ENCODE measurements at regions not wholly inside any gene's neighbourhood (a gene's known extent, or its start where the extent isn't known, plus 50 kb on each side); places are given as distances from the start of the nearest gene placed in this dataset.

DNA sequence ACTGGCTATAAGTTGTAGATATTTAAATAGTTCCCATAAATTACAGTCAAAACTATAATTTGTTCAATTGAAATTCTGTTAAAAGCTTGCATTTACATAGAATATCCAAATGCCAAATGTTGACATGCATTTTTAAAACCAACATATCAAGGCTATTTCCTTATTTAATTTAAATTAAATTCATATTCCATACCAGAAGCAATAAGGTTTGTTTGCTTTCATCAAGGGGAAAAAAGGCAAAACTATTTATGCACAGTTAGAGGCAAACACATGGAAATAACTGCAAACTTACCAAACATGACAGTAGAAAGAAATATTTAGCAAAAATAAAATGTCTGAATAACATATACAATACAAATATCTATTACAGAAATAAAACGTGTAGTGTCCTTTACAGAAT lies 1581.2 kb upstream of the TENM4 start:
- Histone ChIP-seq H3K27ac (ENCODE audit: low read depth, low read length) (no peak overlapping the region), H3K9ac (ENCODE audit: low read length in 5 of 5) (no peak overlapping the region), H3K27me3 (ENCODE audit: control insufficient read depth in 5 of 5, insufficient read depth in 4 of 5, low read length in 5 of 5) (no peaks in the 10 kb centered on the region), H3K36me3 (ENCODE audit: control insufficient read depth in 5 of 5, insufficient read depth in 5 of 5, low read length in 5 of 5) (no peaks in the 10 kb centered on the region), H3K4me1 (ENCODE audit: control insufficient read depth in 5 of 5, insufficient read depth in 5 of 5, low read length in 5 of 5) (no peaks in the 10 kb centered on the region), H3K9me3 (ENCODE audit: control insufficient read depth in 5 of 5, low read length in 5 of 5) (no peaks in the 10 kb centered on the region), H3K4me3 (ENCODE audit: low read depth in 1 of 5, low read length in 5 of 5) (no peak overlapping the region)

DNA sequence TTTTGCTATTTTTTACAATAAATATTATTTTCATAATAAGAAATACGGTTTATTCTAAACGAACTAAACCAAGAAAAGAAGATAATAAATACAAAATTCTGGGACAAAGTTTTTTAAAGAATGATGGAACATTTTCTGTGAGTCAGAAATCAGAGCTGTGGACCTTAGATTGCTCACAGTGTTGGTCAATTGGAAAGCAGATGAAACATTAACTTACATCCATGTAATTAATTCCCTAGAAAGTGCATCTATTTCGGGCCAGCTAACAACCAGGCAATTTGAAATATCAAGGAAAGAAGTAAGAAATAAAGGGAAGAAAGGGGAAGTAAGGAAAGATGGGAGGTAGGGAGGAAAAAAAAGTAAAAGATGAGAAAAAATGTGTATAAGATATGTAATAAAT lies 1569.8 kb upstream of the TENM4 start:
- no peaks in the 10 kb centered on the region for H3K9me3 ChIP-seq (ENCODE audit: control insufficient read depth in 5 of 5, low read length in 5 of 5)
- H3K4me3 ChIP-seq (ENCODE audit: low read depth in 1 of 5, low read length in 5 of 5): no peak overlapping the region
- H3K4me1 ChIP-seq (ENCODE audit: control insufficient read depth in 5 of 5, insufficient read depth in 5 of 5, low read length in 5 of 5): no peaks in the 10 kb centered on the region
- no peak overlapping the region for H3K9ac ChIP-seq (ENCODE audit: low read length in 5 of 5)
- no peak overlapping the region for H3K27ac ChIP-seq (ENCODE audit: low read depth, low read length)
- no peaks in the 10 kb centered on the region for H3K36me3 ChIP-seq (ENCODE audit: control insufficient read depth in 5 of 5, insufficient read depth in 5 of 5, low read length in 5 of 5)
- no peaks in the 10 kb centered on the region for H3K27me3 ChIP-seq (ENCODE audit: control insufficient read depth in 5 of 5, insufficient read depth in 4 of 5, low read length in 5 of 5)

DNA sequence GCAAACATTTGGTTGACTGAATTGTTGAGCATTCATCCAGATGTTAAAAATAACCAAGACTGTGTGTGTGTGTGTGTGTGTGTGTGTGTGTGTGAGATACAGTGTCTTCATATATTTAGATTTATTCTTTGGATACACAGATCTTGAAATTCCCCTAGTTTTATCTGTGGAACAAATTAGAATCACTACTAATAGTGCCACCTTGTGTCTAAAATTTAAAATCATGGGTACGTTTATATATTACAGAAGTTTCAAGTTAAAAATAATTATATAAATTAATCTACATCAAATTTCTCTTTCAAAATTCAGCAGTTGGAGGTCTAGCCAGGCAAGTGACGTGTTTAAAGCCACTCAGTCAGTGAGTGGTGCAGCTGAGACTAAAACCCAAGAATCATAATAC lies 1566.2 kb upstream of the TENM4 start:
- Histone ChIP-seq H3K4me3 (ENCODE audit: low read depth in 1 of 5, low read length in 5 of 5) (no peak overlapping the region), H3K4me1 (ENCODE audit: control insufficient read depth in 5 of 5, insufficient read depth in 5 of 5, low read length in 5 of 5) (no peaks in the 10 kb centered on the region), H3K36me3 (ENCODE audit: control insufficient read depth in 5 of 5, insufficient read depth in 5 of 5, low read length in 5 of 5) (no peaks in the 10 kb centered on the region), H3K9me3 (ENCODE audit: control insufficient read depth in 5 of 5, low read length in 5 of 5) (no peaks in the 10 kb centered on the region), H3K27me3 (ENCODE audit: control insufficient read depth in 5 of 5, insufficient read depth in 4 of 5, low read length in 5 of 5) (no peaks in the 10 kb centered on the region), H3K27ac (ENCODE audit: low read depth, low read length) (no peak overlapping the region), H3K9ac (ENCODE audit: low read length in 5 of 5) (no peak overlapping the region)

DNA sequence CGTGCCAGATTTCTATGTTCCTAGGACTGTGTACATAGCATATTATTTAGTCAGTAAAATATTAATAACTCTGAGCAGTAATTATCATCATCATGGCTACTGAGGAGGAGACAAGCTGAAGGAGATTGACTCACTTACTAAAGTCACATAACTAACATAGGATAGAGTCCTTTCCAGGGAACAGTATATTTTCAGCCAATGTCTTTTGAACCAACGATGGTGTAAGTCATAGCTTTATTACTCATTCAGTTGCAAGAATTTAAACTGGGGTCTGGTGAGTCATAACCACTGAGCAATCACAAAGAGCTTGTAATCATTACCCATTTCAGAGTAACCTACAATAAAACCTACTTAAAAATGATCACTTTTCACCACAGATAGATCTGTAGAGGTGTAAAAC lies 1564.8 kb upstream of the TENM4 start:
- Histone ChIP-seq H3K4me1 (ENCODE audit: control insufficient read depth in 5 of 5, insufficient read depth in 5 of 5, low read length in 5 of 5) (no peaks in the 10 kb centered on the region), H3K27me3 (ENCODE audit: control insufficient read depth in 5 of 5, insufficient read depth in 4 of 5, low read length in 5 of 5) (no peaks in the 10 kb centered on the region), H3K27ac (ENCODE audit: low read depth, low read length) (no peak overlapping the region), H3K9ac (ENCODE audit: low read length in 5 of 5) (no peak overlapping the region), H3K9me3 (ENCODE audit: control insufficient read depth in 5 of 5, low read length in 5 of 5) (no peaks in the 10 kb centered on the region), H3K4me3 (ENCODE audit: low read depth in 1 of 5, low read length in 5 of 5) (no peak overlapping the region), H3K36me3 (ENCODE audit: control insufficient read depth in 5 of 5, insufficient read depth in 5 of 5, low read length in 5 of 5) (no peaks in the 10 kb centered on the region)

GRCh38 chr11:81004576-81004975 lies 1563.7 kb upstream of the TENM4 start:
- Histone ChIP-seq H3K36me3 (ENCODE audit: control insufficient read depth in 5 of 5, insufficient read depth in 5 of 5, low read length in 5 of 5) (no peaks in the 10 kb centered on the region), H3K27ac (ENCODE audit: low read depth, low read length) (no peak overlapping the region), H3K9ac (ENCODE audit: low read length in 5 of 5) (no peak overlapping the region), H3K4me1 (ENCODE audit: control insufficient read depth in 5 of 5, insufficient read depth in 5 of 5, low read length in 5 of 5) (no peaks in the 10 kb centered on the region), H3K9me3 (ENCODE audit: control insufficient read depth in 5 of 5, low read length in 5 of 5) (no peaks in the 10 kb centered on the region), H3K27me3 (ENCODE audit: control insufficient read depth in 5 of 5, insufficient read depth in 4 of 5, low read length in 5 of 5) (no peaks in the 10 kb centered on the region), H3K4me3 (ENCODE audit: low read depth in 1 of 5, low read length in 5 of 5) (no peak overlapping the region)

DNA sequence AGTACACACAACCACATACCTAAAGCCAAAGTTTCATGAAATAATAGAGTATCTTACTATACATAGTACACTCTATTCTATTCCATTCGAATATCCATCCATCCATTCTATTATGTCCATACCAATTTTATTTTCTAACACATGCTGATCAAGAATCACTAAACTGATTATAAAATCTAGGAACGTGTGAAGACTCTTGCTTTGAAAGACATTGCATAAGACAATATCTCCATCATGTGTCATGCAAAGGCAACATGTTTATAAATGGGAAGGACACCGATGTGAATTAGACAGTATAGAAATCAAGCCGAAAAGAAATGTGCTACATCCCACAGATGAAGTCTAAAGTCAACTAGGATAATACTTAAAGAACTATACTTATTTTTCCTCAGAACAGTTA lies 1561.5 kb upstream of the TENM4 start:
- H3K9me3 ChIP-seq (ENCODE audit: control insufficient read depth in 5 of 5, low read length in 5 of 5): no peaks in the 10 kb centered on the region
- no peak overlapping the region for H3K9ac ChIP-seq (ENCODE audit: low read length in 5 of 5)
- H3K27me3 ChIP-seq (ENCODE audit: control insufficient read depth in 5 of 5, insufficient read depth in 4 of 5, low read length in 5 of 5): no peaks in the 10 kb centered on the region
- H3K4me1 ChIP-seq (ENCODE audit: control insufficient read depth in 5 of 5, insufficient read depth in 5 of 5, low read length in 5 of 5): no peaks in the 10 kb centered on the region
- no peaks in the 10 kb centered on the region for H3K36me3 ChIP-seq (ENCODE audit: control insufficient read depth in 5 of 5, insufficient read depth in 5 of 5, low read length in 5 of 5)
- H3K27ac ChIP-seq (ENCODE audit: low read depth, low read length): no peak overlapping the region
- no peak overlapping the region for H3K4me3 ChIP-seq (ENCODE audit: low read depth in 1 of 5, low read length in 5 of 5)

GRCh38 chr11:81000735-81001134 lies 1559.9 kb upstream of the TENM4 start:
- Histone ChIP-seq H3K4me1 (ENCODE audit: control insufficient read depth in 5 of 5, insufficient read depth in 5 of 5, low read length in 5 of 5) (no peaks in the 10 kb centered on the region), H3K4me3 (ENCODE audit: low read depth in 1 of 5, low read length in 5 of 5) (no peak overlapping the region), H3K9ac (ENCODE audit: low read length in 5 of 5) (no peak overlapping the region), H3K27me3 (ENCODE audit: control insufficient read depth in 5 of 5, insufficient read depth in 4 of 5, low read length in 5 of 5) (no peaks in the 10 kb centered on the region), H3K9me3 (ENCODE audit: control insufficient read depth in 5 of 5, low read length in 5 of 5) (no peaks in the 10 kb centered on the region), H3K36me3 (ENCODE audit: control insufficient read depth in 5 of 5, insufficient read depth in 5 of 5, low read length in 5 of 5) (no peaks in the 10 kb centered on the region), H3K27ac (ENCODE audit: low read depth, low read length) (no peak overlapping the region)

- Histone ChIP-seq H3K27me3 (ENCODE audit: control insufficient read depth in 5 of 5, insufficient read depth in 4 of 5, low read length in 5 of 5) (no peaks in the 10 kb centered on the region), H3K4me1 (ENCODE audit: control insufficient read depth in 5 of 5, insufficient read depth in 5 of 5, low read length in 5 of 5) (no peaks in the 10 kb centered on the region), H3K9me3 (ENCODE audit: control insufficient read depth in 5 of 5, low read length in 5 of 5) (no peaks in the 10 kb centered on the region), H3K4me3 (ENCODE audit: low read depth in 1 of 5, low read length in 5 of 5) (no peak overlapping the region), H3K27ac (ENCODE audit: low read depth, low read length) (no peak overlapping the region), H3K9ac (ENCODE audit: low read length in 5 of 5) (no peak overlapping the region), H3K36me3 (ENCODE audit: control insufficient read depth in 5 of 5, insufficient read depth in 5 of 5, low read length in 5 of 5) (no peaks in the 10 kb centered on the region)
Observed at GRCh38 chr11:81000334-81000733, 1559.5 kb upstream of the TENM4 start.

DNA sequence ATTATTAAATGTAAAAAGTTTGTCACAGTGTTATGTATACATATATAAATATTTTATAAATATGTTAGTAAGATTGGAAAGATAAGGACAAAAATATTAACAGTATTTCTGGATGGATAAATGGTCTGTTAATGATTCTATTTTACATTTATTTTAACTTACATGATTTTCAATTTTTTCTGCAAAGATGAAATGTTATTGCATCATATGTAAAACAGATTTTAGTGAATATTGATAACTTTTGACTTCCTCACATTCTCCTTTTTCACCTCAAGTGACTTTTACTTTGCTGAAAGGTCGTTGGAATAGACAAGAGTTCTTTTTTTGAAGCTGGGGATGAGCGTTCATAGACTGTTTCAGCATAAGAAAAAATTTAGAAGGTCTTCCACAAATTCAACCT lies 1554.7 kb upstream of the TENM4 start:
- no peaks in the 10 kb centered on the region for H3K27me3 ChIP-seq (ENCODE audit: control insufficient read depth in 5 of 5, insufficient read depth in 4 of 5, low read length in 5 of 5)
- no peak overlapping the region for H3K9ac ChIP-seq (ENCODE audit: low read length in 5 of 5)
- no peak overlapping the region for H3K4me3 ChIP-seq (ENCODE audit: low read depth in 1 of 5, low read length in 5 of 5)
- H3K4me1 ChIP-seq (ENCODE audit: control insufficient read depth in 5 of 5, insufficient read depth in 5 of 5, low read length in 5 of 5): no peaks in the 10 kb centered on the region
- H3K9me3 ChIP-seq (ENCODE audit: control insufficient read depth in 5 of 5, low read length in 5 of 5): peaks cover 0 to 2% (median 0%) of the 10 kb centered on the region in 5 donors
- H3K36me3 ChIP-seq (ENCODE audit: control insufficient read depth in 5 of 5, insufficient read depth in 5 of 5, low read length in 5 of 5): no peaks in the 10 kb centered on the region
- H3K27ac ChIP-seq (ENCODE audit: low read depth, low read length): no peak overlapping the region

- Histone ChIP-seq H3K4me3 (ENCODE audit: low read depth in 1 of 5, low read length in 5 of 5) (no peak overlapping the region), H3K4me1 (ENCODE audit: control insufficient read depth in 5 of 5, insufficient read depth in 5 of 5, low read length in 5 of 5) (no peaks in the 10 kb centered on the region), H3K9ac (ENCODE audit: low read length in 5 of 5) (no peak overlapping the region), H3K27me3 (ENCODE audit: control insufficient read depth in 5 of 5, insufficient read depth in 4 of 5, low read length in 5 of 5) (no peaks in the 10 kb centered on the region), H3K27ac (ENCODE audit: low read depth, low read length) (no peak overlapping the region), H3K36me3 (ENCODE audit: control insufficient read depth in 5 of 5, insufficient read depth in 5 of 5, low read length in 5 of 5) (no peaks in the 10 kb centered on the region), H3K9me3 (ENCODE audit: control insufficient read depth in 5 of 5, low read length in 5 of 5) (peaks cover 0 to 2% (median 0%) of the 10 kb centered on the region in 5 donors)
Observed at GRCh38 chr11:80993536-80993935, 1552.7 kb upstream of the TENM4 start.

DNA sequence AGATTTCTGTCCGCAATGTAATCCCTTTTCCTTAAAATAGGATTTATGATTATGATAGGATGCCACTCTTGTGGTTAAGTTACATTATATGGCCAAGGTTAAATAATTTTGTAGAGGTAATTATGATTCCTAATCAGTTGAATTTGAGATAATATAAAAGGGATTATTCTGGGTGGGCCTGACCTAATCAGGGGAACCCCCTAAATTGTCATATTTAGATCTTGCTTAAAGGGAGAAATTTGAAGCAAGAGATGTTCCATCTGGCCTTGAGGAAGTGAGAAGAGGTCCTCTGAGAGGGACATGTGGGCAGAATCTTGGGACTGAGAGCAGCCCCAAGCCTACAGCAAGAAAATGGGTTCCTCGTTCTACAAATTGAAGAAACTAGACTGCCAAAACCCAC lies 1550.1 kb upstream of the TENM4 start:
- Histone ChIP-seq H3K27me3 (ENCODE audit: control insufficient read depth in 5 of 5, insufficient read depth in 4 of 5, low read length in 5 of 5) (no peaks in the 10 kb centered on the region), H3K9ac (ENCODE audit: low read length in 5 of 5) (no peak overlapping the region), H3K36me3 (ENCODE audit: control insufficient read depth in 5 of 5, insufficient read depth in 5 of 5, low read length in 5 of 5) (no peaks in the 10 kb centered on the region), H3K4me1 (ENCODE audit: control insufficient read depth in 5 of 5, insufficient read depth in 5 of 5, low read length in 5 of 5) (no peaks in the 10 kb centered on the region), H3K4me3 (ENCODE audit: low read depth in 1 of 5, low read length in 5 of 5) (no peak overlapping the region), H3K9me3 (ENCODE audit: control insufficient read depth in 5 of 5, low read length in 5 of 5) (peaks cover 0 to 2% (median 0%) of the 10 kb centered on the region in 5 donors), H3K27ac (ENCODE audit: low read depth, low read length) (no peak overlapping the region)

Data from subcutaneous abdominal adipose tissue (tissue), 5 donors.